HCT116 (cell line): ENCODE measurements at regions not wholly inside any gene's neighbourhood (a gene's known extent, or its start where the extent isn't known, plus 50 kb on each side); places are given as distances from the start of the nearest gene placed in this dataset.

Source experiments
- ATAC-seq: fragments of 200-7000 bp; cut with Tn5 transposase; 2 replicates; pipeline ENCODE4 v1.9.1; 2020; ENCODE audit warnings: mild to moderate bottlenecking, moderate library complexity
- BruUV-seq: library from RNA; stranded (reverse); fragments of 400-500 nt; replicated peaks from 2 replicates; lab custom pipeline; 2021; lab: Mats Ljungman, UMichigan
- CTCF ChIA-PET: fragments of 300-600 bp; sonication (Branson Sonifier 250); formaldehyde crosslinking; loops from one replicate; lab custom pipeline; 2021; ENCODE audit warnings: antibody characterized with exemption; lab: Charles Lee
- POLR2A ChIA-PET: fragments of 300-600, 350-600 bp; sonication (Branson Sonifier 250); formaldehyde crosslinking; loops from one replicate; lab custom pipeline; 2021; ENCODE audit warnings: antibody characterized with exemption; lab: Charles Lee
- RAD21 ChIA-PET, 2 experiments: fragments of 300-600 bp; sonication (Branson Sonifier 250); formaldehyde crosslinking; loops; one replicate each; lab custom pipeline; 2023; ENCODE audit warnings: low total read pairs in 2 of 2; ENCODE audit not compliant: uncharacterized antibody in 2 of 2, unreplicated experiment in 2 of 2, low non-redundant PET in 1 of 2; lab: Charles Lee
- DNase-seq: peaks from one replicate; pipeline ENCODE4 v3.0.0-alpha.2; 2010; ENCODE audit warnings: low read depth, low spot score
- H2AFZ ChIP-seq: fragments of 200-600 bp; shearing (Covaris generic), sonication (generic); 2 replicates; pipeline ENCODE4 v1.6.1; 2017; ENCODE audit warnings: low read depth, mixed run types, mixed read lengths, antibody characterized with exemption, low read length; ENCODE audit not compliant: poor library complexity, severe bottlenecking
- H3K27ac ChIP-seq: 2 replicates; pipeline ENCODE4 v1.5.1; 2012; ENCODE audit warnings: low read depth, low read length
- H3K27me3 ChIP-seq: fragments of 200-600 bp; sonication (generic); 2 replicates; pipeline ENCODE4 v1.6.1; 2016; ENCODE audit warnings: mixed run types, low read length, mixed read lengths; ENCODE audit not compliant: insufficient read depth
- H3K36me3 ChIP-seq, 2 experiments: fragments of 200-500 bp in 1 of 2; fragments of 200-600 bp in 1 of 2; sonication (Bioruptor generic) in 1 of 2; sonication (generic) in 1 of 2; 2 replicates each; pipeline versions ENCODE4 v1.5.1 to v1.6.1; 2014 to 2016; ENCODE audit warnings: low read length in 2 of 2, inconsistent platforms in 1 of 2, mixed read lengths in 1 of 2, mixed run types in 1 of 2; ENCODE audit not compliant: insufficient read depth in 2 of 2, control insufficient read depth in 1 of 2
- H3K4me1 ChIP-seq, 2 experiments: fragments of 200-600 bp in 1 of 2; sonication (generic) in 1 of 2; 2 replicates each; pipeline versions ENCODE4 v1.5.1 to v1.6.1; 2012 to 2017; ENCODE audit warnings: low read length in 2 of 2, inconsistent platforms in 1 of 2, mild to moderate bottlenecking in 1 of 2, mixed read lengths in 1 of 2, mixed run types in 1 of 2, moderate library complexity in 1 of 2; ENCODE audit not compliant: insufficient read depth in 2 of 2, control insufficient read depth in 1 of 2
- H3K4me2 ChIP-seq: fragments of 200-600 bp; sonication (generic); 2 replicates; pipeline ENCODE4 v1.6.1; 2017; ENCODE audit warnings: mixed run types, low read length, mixed read lengths
- H3K4me3 ChIP-seq, 2 experiments: fragments of 200-600 bp in 1 of 2; sonication (generic) in 1 of 2; replicated peaks in 1 of 2; 2 replicates each; pipeline ENCODE4 v1.5.1; 2011 to 2016; ENCODE audit warnings: low read length in 2 of 2, control low read depth in 1 of 2, low read depth in 1 of 2, mild to moderate bottlenecking in 1 of 2, mixed read lengths in 1 of 2, mixed run types in 1 of 2
- H3K79me2 ChIP-seq: fragments of 200-600 bp; sonication (generic); 2 replicates; pipeline ENCODE4 v1.6.1; 2017; ENCODE audit warnings: mild to moderate bottlenecking, mixed run types, low read length, moderate library complexity, mixed read lengths; ENCODE audit not compliant: insufficient read depth
- H3K9ac ChIP-seq: fragments of 200-600 bp; sonication (generic); 2 replicates; pipeline ENCODE4 v1.6.1; 2016; ENCODE audit warnings: low read length, mixed read lengths
- H3K9me2 ChIP-seq: fragments of 200-600 bp; sonication (generic), shearing (Covaris generic); 2 replicates; pipeline ENCODE4 v1.6.1; 2017; ENCODE audit warnings: mixed run types, mild to moderate bottlenecking, moderate library complexity; ENCODE audit not compliant: insufficient read depth
- H3K9me3 ChIP-seq, 2 experiments: fragments of 200-500 bp in 1 of 2; fragments of 200-600 bp in 1 of 2; sonication (Bioruptor generic) in 1 of 2; sonication (generic) in 1 of 2; 2 replicates each; pipeline ENCODE4 v1.6.1; 2014 to 2017; ENCODE audit warnings: low read length in 2 of 2, mixed read lengths in 2 of 2, inconsistent platforms in 1 of 2, low read depth in 1 of 2, mild to moderate bottlenecking in 1 of 2, mixed run types in 1 of 2, moderate library complexity in 1 of 2; ENCODE audit not compliant: control insufficient read depth in 1 of 2, insufficient read depth in 1 of 2
- H4K20me1 ChIP-seq: fragments of 200-600 bp; sonication (generic), shearing (Covaris generic); 2 replicates; pipeline ENCODE4 v1.6.1; 2017; ENCODE audit warnings: mixed run types, mild to moderate bottlenecking, moderate library complexity; ENCODE audit not compliant: insufficient read depth
- CBX3 ChIP-seq: IDR thresholded peaks from 2 replicates; pipeline ENCODE4 v1.6.1; 2012; ENCODE audit warnings: low read depth
- CTCF ChIP-seq, 3 experiments: fragments of 200-600 bp in 1 of 3; sonication (generic) in 1 of 3; IDR thresholded peaks in 2 of 3; conservative IDR thresholded peaks in 1 of 3; 2 replicates each; pipeline ENCODE4 v1.5.1; 2012 to 2017; ENCODE audit warnings: low read depth in 2 of 3, low read length in 2 of 3, antibody characterized with exemption in 1 of 3, borderline replicate concordance in 1 of 3, control low read depth in 1 of 3, mild to moderate bottlenecking in 1 of 3, mixed read lengths in 1 of 3, mixed run types in 1 of 3, moderate library complexity in 1 of 3; ENCODE audit not compliant: insufficient read depth in 1 of 3
- JUND ChIP-seq: IDR thresholded peaks from 2 replicates; pipeline ENCODE4 v1.6.1; 2012
- SP1 ChIP-seq: IDR thresholded peaks from 2 replicates; pipeline ENCODE4 v1.6.1; 2012; ENCODE audit warnings: low read depth
- intact Hi-C: fragments of 100-400 bp; cut with micrococcal nuclease; formaldehyde crosslinking; loops from 2 replicates; pipeline ENCODE4 v1.10.0; 2022

GRCh38 chr2:234564699-234565098 lies 67.8 kb upstream of the ARL4C start (continued):
- TF ChIP-seq CTCF (IDR thresholded peaks at IDR 0.05 in 2 of 3, conservative IDR thresholded peaks at IDR 0.05 in 1 of 3; ENCODE audit: borderline replicate concordance in 1 of 3, insufficient read depth in 1 of 3, low read depth in 2 of 3, low read length in 2 of 3) = peak in 2 of 3 experiments; percentile 11 to 40; a peak in 1 of 6 replicates
- no peak for TF ChIP-seq CBX3

- TF ChIP-seq JUND = no peak
- TF ChIP-seq SP1 = no peak
- TF ChIP-seq, all 23 proteins: peak for 0
- no peaks in the 10 kb centered on the region for H4K20me1 ChIP-seq
- no peaks in the 10 kb centered on the region for H3K27me3 ChIP-seq
- DNase-seq (no peak), ATAC-seq (no peak)
- no peaks in the 10 kb centered on the region for H3K4me1 ChIP-seq
- POLR2A ChIA-PET = no interaction called here
- H3K9ac ChIP-seq = no peak overlapping the region
- no peaks in the 10 kb centered on the region for H3K36me3 ChIP-seq
- intact Hi-C loops = loop anchor here (10.0 kb wide), 1 partner anchor 1185 kb away; no protein-coding TSS in a partner anchor
- no peak overlapping the region for H3K4me3 ChIP-seq
- H3K9me3 ChIP-seq = no peaks in the 10 kb centered on the region
- H2AFZ ChIP-seq = no peak overlapping the region
- H3K27ac ChIP-seq = no peak overlapping the region
- no peak overlapping the region for H3K4me2 ChIP-seq
- no peaks in the 10 kb centered on the region for H3K79me2 ChIP-seq
- H3K9me2 ChIP-seq = no peaks in the 10 kb centered on the region
- CTCF ChIA-PET = interaction anchor here (1.3 kb wide), 1 partner anchor 322 kb away, joined by 3 read pairs; no protein-coding TSS in a partner anchor
- RAD21 ChIA-PET = no interaction called here
- BruUV-seq = no TSS peak
These were observed 62.7 kb upstream of the ARL4C start for GRCh38 chr2:234559609-234560008.

- H3K4me3 ChIP-seq = no peak overlapping the region
- H3K4me1 ChIP-seq = no peaks in the 10 kb centered on the region
- RAD21 ChIA-PET = interaction anchor here in 1 of 2 experiments (0.7 kb wide), 1 partner anchor 558 kb away, joined by 4 read pairs; no protein-coding TSS in a partner anchor
- no peaks in the 10 kb centered on the region for H3K36me3 ChIP-seq
- no peaks in the 10 kb centered on the region for H3K79me2 ChIP-seq
- no peak for TF ChIP-seq CBX3
- TF ChIP-seq, all 23 proteins: peak for 0
- H3K9ac ChIP-seq = no peak overlapping the region
- H3K27ac ChIP-seq = no peak overlapping the region
- H2AFZ ChIP-seq = no peak overlapping the region
- ATAC-seq = no peak
- H4K20me1 ChIP-seq = no peaks in the 10 kb centered on the region
- no peaks in the 10 kb centered on the region for H3K27me3 ChIP-seq
- intact Hi-C loops = loop anchor here (10.0 kb wide), 1 partner anchor 1186 kb away; no protein-coding TSS in a partner anchor
- BruUV-seq = no TSS peak
- no peaks in the 10 kb centered on the region for H3K9me3 ChIP-seq
- POLR2A ChIA-PET = no interaction called here
- DNase-seq = no peak
- H3K9me2 ChIP-seq = no peaks in the 10 kb centered on the region
- no peak overlapping the region for H3K4me2 ChIP-seq
- CTCF ChIA-PET = interaction anchor here (0.7 to 0.9 kb wide), 2 partner anchors 549 to 558 kb away, joined by 3 read pairs; no protein-coding TSS in a partner anchor
These were observed 61.8 kb upstream of the ARL4C start for GRCh38 chr2:234558642-234559041.
